DND-41 (cell line): ENCODE measurements at regions not wholly inside any gene's neighbourhood (a gene's known extent, or its start where the extent isn't known, plus 50 kb on each side); places are given as distances from the start of the nearest gene placed in this dataset.

ENCODE experiments used
- ATAC-seq: fragments of 200-7000 bp; cut with Tn5 transposase; 3 replicates; pipeline ENCODE4 v1.9.1; 2021; ENCODE audit warnings: low read depth; ENCODE audit not compliant: insufficient read depth
- DNase-seq: peaks from one replicate; pipeline ENCODE4 v3.0.0-alpha.2; 2020
- H2AFZ ChIP-seq: 2 replicates; pipeline ENCODE4 v1.6.0; 2012; ENCODE audit warnings: low read depth, low read length
- H3K27ac ChIP-seq: 2 replicates; pipeline ENCODE4 v1.5.1; 2012; ENCODE audit warnings: low read length, inconsistent platforms
- H3K27me3 ChIP-seq: fragments of 200-600 bp; sonication (generic); 2 replicates; pipeline ENCODE4 v1.6.0; 2012; ENCODE audit warnings: low read length, mild to moderate bottlenecking, inconsistent platforms; ENCODE audit not compliant: insufficient read depth, poor library complexity
- H3K36me3 ChIP-seq: 2 replicates; pipeline ENCODE4 v1.5.1; 2012; ENCODE audit warnings: low read length, inconsistent platforms; ENCODE audit not compliant: insufficient read depth
- H3K4me1 ChIP-seq: 2 replicates; pipeline ENCODE4 v1.5.1; 2012; ENCODE audit warnings: mild to moderate bottlenecking, low read length; ENCODE audit not compliant: insufficient read depth
- H3K4me2 ChIP-seq: 2 replicates; pipeline ENCODE4 v1.6.0; 2012; ENCODE audit warnings: mild to moderate bottlenecking, moderate library complexity, low read length, inconsistent platforms; ENCODE audit not compliant: insufficient read depth
- H3K4me3 ChIP-seq, 2 experiments: fragments of 200-600 bp in 1 of 2; shearing (Covaris generic) in 1 of 2; 2 replicates each; pipeline ENCODE4 v1.5.1; 2012 to 2016; ENCODE audit warnings: inconsistent platforms in 2 of 2, low read length in 2 of 2, mild to moderate bottlenecking in 2 of 2, low read depth in 1 of 2, moderate library complexity in 1 of 2
- H3K79me2 ChIP-seq: 2 replicates; pipeline ENCODE4 v1.6.0; 2012; ENCODE audit warnings: low read length, inconsistent platforms; ENCODE audit not compliant: insufficient read depth
- H3K9ac ChIP-seq: 2 replicates; pipeline ENCODE4 v1.6.0; 2012; ENCODE audit warnings: low read depth, mild to moderate bottlenecking, inconsistent platforms, low read length, moderate library complexity
- H3K9me3 ChIP-seq: 2 replicates; pipeline ENCODE4 v1.5.1; 2012; ENCODE audit warnings: low read length, moderate library complexity, mild to moderate bottlenecking, inconsistent platforms; ENCODE audit not compliant: insufficient read depth, severe bottlenecking
- H4K20me1 ChIP-seq: 2 replicates; pipeline ENCODE4 v1.6.0; 2012; ENCODE audit warnings: low read length; ENCODE audit not compliant: insufficient read depth
- EZH2 ChIP-seq: IDR thresholded peaks from 3 replicates; pipeline ENCODE4 v1.6.1; 2012; ENCODE audit warnings: borderline replicate concordance, low read depth, mild to moderate bottlenecking, moderate library complexity, low read length, inconsistent platforms; ENCODE audit not compliant: severe bottlenecking
- TF ChIP-seq, protein P1 (sequence below): IDR thresholded peaks from 2 replicates; pipeline ENCODE4 v1.5.1; 2012; ENCODE audit warnings: borderline replicate concordance, low read length, moderate library complexity, mild to moderate bottlenecking; ENCODE audit not compliant: poor library complexity, severe bottlenecking; ENCODE audit errors: extremely low read depth

DNA sequence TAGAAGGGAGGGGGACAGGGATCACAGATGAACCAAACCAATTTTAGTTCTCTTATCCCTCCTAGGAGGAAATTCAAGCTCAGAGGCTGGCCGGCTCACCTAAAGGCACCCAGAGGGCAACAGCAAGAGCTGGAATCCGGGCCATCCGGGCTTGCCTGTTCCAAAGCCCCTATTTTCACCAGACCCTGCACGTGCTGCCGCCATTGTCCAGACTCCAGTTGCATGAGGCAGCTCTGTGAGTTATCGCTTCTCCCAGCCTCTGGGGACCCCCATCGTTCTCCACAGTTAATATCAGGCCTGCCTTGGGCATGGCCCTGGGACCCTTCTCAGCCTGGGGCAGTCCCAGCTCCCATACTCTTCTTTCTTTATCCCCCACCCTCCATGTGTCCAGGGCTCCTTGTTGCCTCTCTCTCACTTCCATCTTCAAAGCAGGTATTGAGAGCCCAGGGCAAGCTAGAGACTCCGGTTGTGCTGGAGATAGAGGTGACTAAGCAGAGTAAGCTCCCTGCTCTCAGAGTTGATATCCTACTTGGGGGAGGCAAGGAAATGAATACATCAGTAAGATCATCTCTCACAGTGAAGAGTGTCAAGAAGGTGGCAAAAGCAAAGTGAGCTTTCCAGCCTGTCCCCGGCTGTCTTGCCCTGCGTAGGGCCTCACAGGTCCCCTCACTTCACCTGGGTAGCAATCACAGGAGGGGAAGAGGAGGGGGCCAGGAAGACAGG lies 322.8 kb downstream of the UACA start:
- no peak overlapping the region for H2AFZ ChIP-seq
- DNase-seq: no peak
- no peak overlapping the region for H3K27ac ChIP-seq
- H3K9me3 ChIP-seq: no peaks in the 10 kb centered on the region
- no peak for TF ChIP-seq EZH2
- TF ChIP-seq, protein P1, sequence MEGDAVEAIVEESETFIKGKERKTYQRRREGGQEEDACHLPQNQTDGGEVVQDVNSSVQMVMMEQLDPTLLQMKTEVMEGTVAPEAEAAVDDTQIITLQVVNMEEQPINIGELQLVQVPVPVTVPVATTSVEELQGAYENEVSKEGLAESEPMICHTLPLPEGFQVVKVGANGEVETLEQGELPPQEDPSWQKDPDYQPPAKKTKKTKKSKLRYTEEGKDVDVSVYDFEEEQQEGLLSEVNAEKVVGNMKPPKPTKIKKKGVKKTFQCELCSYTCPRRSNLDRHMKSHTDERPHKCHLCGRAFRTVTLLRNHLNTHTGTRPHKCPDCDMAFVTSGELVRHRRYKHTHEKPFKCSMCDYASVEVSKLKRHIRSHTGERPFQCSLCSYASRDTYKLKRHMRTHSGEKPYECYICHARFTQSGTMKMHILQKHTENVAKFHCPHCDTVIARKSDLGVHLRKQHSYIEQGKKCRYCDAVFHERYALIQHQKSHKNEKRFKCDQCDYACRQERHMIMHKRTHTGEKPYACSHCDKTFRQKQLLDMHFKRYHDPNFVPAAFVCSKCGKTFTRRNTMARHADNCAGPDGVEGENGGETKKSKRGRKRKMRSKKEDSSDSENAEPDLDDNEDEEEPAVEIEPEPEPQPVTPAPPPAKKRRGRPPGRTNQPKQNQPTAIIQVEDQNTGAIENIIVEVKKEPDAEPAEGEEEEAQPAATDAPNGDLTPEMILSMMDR: no peak
- ATAC-seq: no peak
- no peak overlapping the region for H3K4me2 ChIP-seq
- no peaks in the 10 kb centered on the region for H4K20me1 ChIP-seq
- no peaks in the 10 kb centered on the region for H3K79me2 ChIP-seq
- H3K36me3 ChIP-seq: no peaks in the 10 kb centered on the region
- H3K27me3 ChIP-seq: no peaks in the 10 kb centered on the region
- H3K4me3 ChIP-seq: no peak overlapping the region
- no peak overlapping the region for H3K9ac ChIP-seq
- H3K4me1 ChIP-seq: peaks cover 63% of the 10 kb centered on the region

DNA sequence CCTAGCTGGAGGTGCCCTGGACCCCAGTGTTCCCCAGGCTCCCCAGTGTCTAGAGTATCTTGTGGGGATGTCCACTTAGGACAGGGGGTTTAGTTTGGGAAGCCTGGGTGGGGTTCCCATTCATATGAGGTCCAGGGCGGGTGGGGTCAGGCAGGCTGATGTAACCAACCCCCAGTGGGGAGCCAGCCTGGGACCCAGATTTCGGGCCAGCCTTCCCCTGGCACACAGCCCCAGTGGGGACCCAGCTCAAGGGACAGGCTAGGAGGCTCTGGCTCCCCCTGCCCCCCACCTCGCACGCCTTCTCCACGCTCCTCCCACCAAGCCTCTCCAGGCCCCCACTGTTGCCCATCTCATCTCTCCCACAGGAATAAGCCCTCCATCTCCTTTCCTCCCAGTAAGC lies 323.5 kb downstream of the UACA start:
- no peak overlapping the region for H2AFZ ChIP-seq
- H3K27ac ChIP-seq: peak overlapping the region; percentile 54
- no peaks in the 10 kb centered on the region for H3K36me3 ChIP-seq
- ATAC-seq (no peak), DNase-seq (no peak)
- no peaks in the 10 kb centered on the region for H3K79me2 ChIP-seq
- no peak overlapping the region for H3K9ac ChIP-seq
- no peak overlapping the region for H3K4me3 ChIP-seq
- H3K9me3 ChIP-seq: no peaks in the 10 kb centered on the region
- no peaks in the 10 kb centered on the region for H3K27me3 ChIP-seq
- no peak overlapping the region for H3K4me2 ChIP-seq
- H4K20me1 ChIP-seq: no peaks in the 10 kb centered on the region
- TF ChIP-seq, protein P1: no peak
- TF ChIP-seq EZH2: no peak
- peaks cover 63% of the 10 kb centered on the region for H3K4me1 ChIP-seq

DNA sequence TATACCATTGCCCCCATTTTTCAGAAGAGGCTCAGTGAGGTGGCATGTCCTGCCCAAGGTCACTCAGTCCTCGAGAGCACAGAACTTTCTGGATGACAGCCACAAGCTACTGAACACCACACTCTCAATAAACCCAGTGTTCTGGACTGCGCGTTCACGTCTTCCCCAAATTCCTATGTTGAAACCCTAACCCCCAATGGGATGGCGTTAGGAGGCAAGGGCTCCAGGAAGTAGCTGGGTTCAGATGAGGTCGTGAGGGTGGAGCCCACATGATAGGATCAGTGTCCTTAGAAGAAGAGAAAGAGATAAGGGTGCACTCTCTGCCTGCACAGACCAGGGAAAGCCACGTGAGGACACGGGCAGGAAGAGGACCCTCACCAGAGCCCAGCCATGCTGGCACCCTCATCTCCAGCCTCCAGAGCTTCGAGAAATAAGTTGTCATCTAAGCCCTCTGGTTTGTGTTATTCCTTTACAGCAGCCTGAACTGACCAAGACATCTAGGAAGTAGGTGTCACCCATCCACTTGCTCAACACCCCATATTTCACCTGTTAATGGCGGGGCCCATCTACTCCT lies 324.0 kb downstream of the UACA start:
- peaks cover 63% of the 10 kb centered on the region for H3K4me1 ChIP-seq
- DNase-seq (no peak), ATAC-seq (peak; percentile 29; the same call in 2 of the 3 replicates)
- H3K36me3 ChIP-seq: no peaks in the 10 kb centered on the region
- no peaks in the 10 kb centered on the region for H3K27me3 ChIP-seq
- H3K4me2 ChIP-seq: no peak overlapping the region
- TF ChIP-seq EZH2: no peak
- TF ChIP-seq, protein P1: no peak
- peak overlapping the region; percentile 54 for H3K27ac ChIP-seq
- no peak overlapping the region for H3K9ac ChIP-seq
- H3K79me2 ChIP-seq: no peaks in the 10 kb centered on the region
- no peaks in the 10 kb centered on the region for H4K20me1 ChIP-seq
- H3K4me3 ChIP-seq: no peak overlapping the region
- no peak overlapping the region for H2AFZ ChIP-seq
- H3K9me3 ChIP-seq: no peaks in the 10 kb centered on the region
